ENCODE measurements at regions not wholly inside any gene's neighbourhood (a gene's known extent, or its start where the extent isn't known, plus 50 kb on each side); places are given as distances from the start of the nearest gene placed in this dataset.

GRCh38 chr5:12099296-12099695, 195.1 kb upstream of the CTNND2 start (continued):
- TF ChIP-seq ZNF462 (CRISPR knock-in tag; IDR thresholded peaks at IDR 0.05) (no peak), EZH2 (IDR thresholded peaks at IDR 0.05; ENCODE audit: low read depth, unreplicated experiment) (no peak), NANOG (IDR thresholded peaks at IDR 0.05; ENCODE audit: borderline replicate concordance) (no peak), JUNB (IDR thresholded peaks at IDR 0.05; ENCODE audit: unreplicated experiment) (no peak), CTCF (conservative IDR thresholded peaks at IDR 0.05; ENCODE audit: low read depth in 2 of 2) (no peak)

GRCh38 chr5:12095808-12096281, 191.6 kb upstream of the CTNND2 start:
- DNase-seq (ENCODE audit: low spot score) (no peak), ATAC-seq (no peak)
- H3K9me3 Mint-ChIP-seq: peaks cover 2% of the 10 kb centered on the region; the same call in 2 of the 3 replicates
- H3K4me1 Mint-ChIP-seq: peaks cover 6% of the 10 kb centered on the region; the same call in 2 of the 3 replicates
- H3K4me3 ChIP-seq: no peak overlapping the region
- no peaks in the 10 kb centered on the region for H3K36me3 Mint-ChIP-seq (ENCODE audit: low read depth)
- H3K4me2 ChIP-seq: no peak overlapping the region
- H3K36me3 ChIP-seq (ENCODE audit: insufficient read depth): no peaks in the 10 kb centered on the region
- H3K9me2 ChIP-seq (ENCODE audit: insufficient read depth): no peaks in the 10 kb centered on the region
- no peaks in the 10 kb centered on the region for H3K27me3 Mint-ChIP-seq (ENCODE audit: insufficient read depth, low read depth, poor library complexity)
- no peaks in the 10 kb centered on the region for H3K79me2 ChIP-seq (replicated peaks; ENCODE audit: insufficient read depth)
- no peak overlapping the region for H3K4me3 Mint-ChIP-seq
- no peak overlapping the region for H2AFZ ChIP-seq
- H3K4me1 ChIP-seq (ENCODE audit: insufficient read depth): no peaks in the 10 kb centered on the region
- no peak overlapping the region for H3K27ac ChIP-seq (ENCODE audit: low read depth)
- H3K27me3 ChIP-seq (ENCODE audit: insufficient read depth): no peaks in the 10 kb centered on the region
- no peak overlapping the region for H3K27ac Mint-ChIP-seq
- no peaks in the 10 kb centered on the region for H4K20me1 ChIP-seq (replicated peaks; ENCODE audit: insufficient read depth)
- no peaks in the 10 kb centered on the region for H3F3A ChIP-seq (replicated peaks; ENCODE audit: low read depth)
- no peak for TF ChIP-seq ZNF114 (CRISPR knock-in tag; IDR thresholded peaks at IDR 0.05)
- no peak for TF ChIP-seq POLR2AphosphoS5 (IDR thresholded peaks at IDR 0.05; ENCODE audit: low read depth)
- TF ChIP-seq ZNF331 (CRISPR knock-in tag; IDR thresholded peaks at IDR 0.05; ENCODE audit: low read depth): no peak
- no peak for TF ChIP-seq CTCF (conservative IDR thresholded peaks at IDR 0.05; ENCODE audit: low read depth in 2 of 2)
- no peak for TF ChIP-seq NANOG (IDR thresholded peaks at IDR 0.05; ENCODE audit: borderline replicate concordance)
- TF ChIP-seq EZH2 (IDR thresholded peaks at IDR 0.05; ENCODE audit: low read depth, unreplicated experiment): no peak

Data from GM23338 (cell line).